GM12872 (cell line): ENCODE measurements at regions not wholly inside any gene's neighbourhood (a gene's known extent, or its start where the extent isn't known, plus 50 kb on each side); places are given as distances from the start of the nearest gene placed in this dataset.

ENCODE experiments used
- CTCF ChIP-seq: IDR thresholded peaks from 3 replicates; pipeline ENCODE4 v1.5.1; 2011; ENCODE audit warnings: low read depth, mild to moderate bottlenecking, low read length, moderate library complexity; ENCODE audit not compliant: insufficient read depth

GRCh38 chr11:97355230-97355629 is 965.4 kb downstream of the JRKL start:
- TF ChIP-seq CTCF: no peak

- TF ChIP-seq CTCF: no peak
Observed at GRCh38 chr11:97356144-97356543, 966.3 kb downstream of the JRKL start.

GRCh38 chr11:97359016-97359415 is 969.2 kb downstream of the JRKL start:
- TF ChIP-seq CTCF: no peak

- TF ChIP-seq CTCF: no peak
Observed at GRCh38 chr11:97361812-97362378, 972.1 kb downstream of the JRKL start.

- TF ChIP-seq CTCF: no peak
Observed at GRCh38 chr11:97363331-97363730, 973.5 kb downstream of the JRKL start.

- TF ChIP-seq CTCF: no peak
Observed at GRCh38 chr11:97364047-97364446, 974.2 kb downstream of the JRKL start.

- no peak for TF ChIP-seq CTCF
Observed at GRCh38 chr11:97367406-97368083, 977.7 kb downstream of the JRKL start.
